GM10266 (cell line): ENCODE measurements at regions not wholly inside any gene's neighbourhood (a gene's known extent, or its start where the extent isn't known, plus 50 kb on each side); places are given as distances from the start of the nearest gene placed in this dataset.

Experiments used
- DNase-seq: peaks from one replicate; pipeline ENCODE4 v3.0.0; 2012; ENCODE audit errors: extremely low spot score
- TF ChIP-seq, protein P1 (sequence below): IDR thresholded peaks from 2 replicates; pipeline ENCODE4 v1.5.1; 2012; ENCODE audit warnings: mild to moderate bottlenecking, low read depth; ENCODE audit not compliant: control insufficient read depth, insufficient read depth; ENCODE audit errors: missing control alignments

DNA sequence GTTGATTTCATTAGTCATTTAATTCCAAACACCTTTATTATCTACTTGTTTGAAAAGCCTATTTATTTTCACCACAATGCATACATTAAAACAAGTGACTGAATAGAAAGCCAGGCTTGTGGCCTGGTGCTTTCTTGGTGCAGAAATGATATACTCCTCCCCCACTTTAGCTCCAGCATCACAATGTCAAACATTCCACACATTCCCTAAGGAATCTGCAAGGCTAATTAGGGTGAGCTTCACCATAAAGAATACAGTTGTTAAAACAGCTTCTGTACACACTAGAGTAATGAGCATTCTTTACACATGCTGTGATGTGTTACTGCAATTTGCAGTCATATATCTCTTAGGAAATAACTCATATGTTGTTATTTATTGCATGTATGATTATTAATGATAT is 705.7 kb downstream of the CETN3 start:
- TF ChIP-seq, protein P1, sequence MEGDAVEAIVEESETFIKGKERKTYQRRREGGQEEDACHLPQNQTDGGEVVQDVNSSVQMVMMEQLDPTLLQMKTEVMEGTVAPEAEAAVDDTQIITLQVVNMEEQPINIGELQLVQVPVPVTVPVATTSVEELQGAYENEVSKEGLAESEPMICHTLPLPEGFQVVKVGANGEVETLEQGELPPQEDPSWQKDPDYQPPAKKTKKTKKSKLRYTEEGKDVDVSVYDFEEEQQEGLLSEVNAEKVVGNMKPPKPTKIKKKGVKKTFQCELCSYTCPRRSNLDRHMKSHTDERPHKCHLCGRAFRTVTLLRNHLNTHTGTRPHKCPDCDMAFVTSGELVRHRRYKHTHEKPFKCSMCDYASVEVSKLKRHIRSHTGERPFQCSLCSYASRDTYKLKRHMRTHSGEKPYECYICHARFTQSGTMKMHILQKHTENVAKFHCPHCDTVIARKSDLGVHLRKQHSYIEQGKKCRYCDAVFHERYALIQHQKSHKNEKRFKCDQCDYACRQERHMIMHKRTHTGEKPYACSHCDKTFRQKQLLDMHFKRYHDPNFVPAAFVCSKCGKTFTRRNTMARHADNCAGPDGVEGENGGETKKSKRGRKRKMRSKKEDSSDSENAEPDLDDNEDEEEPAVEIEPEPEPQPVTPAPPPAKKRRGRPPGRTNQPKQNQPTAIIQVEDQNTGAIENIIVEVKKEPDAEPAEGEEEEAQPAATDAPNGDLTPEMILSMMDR = no peak
- DNase-seq = no peak

DNA sequence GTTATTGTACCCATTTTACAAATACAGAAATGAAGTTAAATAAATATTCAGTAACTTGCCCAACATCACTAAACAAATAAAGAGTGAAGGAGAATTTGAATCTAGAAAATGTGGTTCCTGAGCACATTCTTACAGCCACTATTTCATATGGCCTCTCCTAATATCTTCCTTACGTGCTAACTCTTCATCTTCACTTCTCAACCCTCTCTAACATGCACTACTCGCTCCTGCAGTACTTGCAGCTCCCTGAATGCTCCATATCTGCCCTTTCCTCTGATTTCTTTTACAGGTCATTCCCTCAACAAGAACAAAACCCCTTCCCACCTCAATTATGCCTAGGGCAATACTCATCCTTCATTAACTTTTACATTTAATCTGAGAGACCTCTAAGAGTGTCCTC is 711.5 kb downstream of the CETN3 start:
- DNase-seq = no peak
- TF ChIP-seq, protein P1 = no peak

DNA sequence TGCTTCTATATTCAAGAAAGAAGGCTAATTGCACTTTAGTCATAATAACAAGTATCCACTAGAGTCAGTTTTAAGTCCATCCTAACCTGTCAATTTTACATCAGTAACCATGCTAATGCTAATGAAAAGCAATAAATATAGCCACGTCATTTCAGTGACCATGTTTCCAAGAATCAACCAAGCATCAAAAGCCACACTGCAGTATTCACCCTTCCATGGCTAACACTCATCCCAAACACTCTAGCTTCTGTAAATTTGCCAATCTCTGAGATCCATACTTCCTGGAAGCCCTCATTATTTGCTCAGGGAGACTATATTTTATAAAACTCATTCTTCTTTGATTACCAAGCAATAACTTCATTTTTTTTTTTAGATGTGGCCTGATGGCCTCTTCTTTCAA is 712.0 kb downstream of the CETN3 start:
- TF ChIP-seq, protein P1 = no peak
- DNase-seq = no peak

DNA sequence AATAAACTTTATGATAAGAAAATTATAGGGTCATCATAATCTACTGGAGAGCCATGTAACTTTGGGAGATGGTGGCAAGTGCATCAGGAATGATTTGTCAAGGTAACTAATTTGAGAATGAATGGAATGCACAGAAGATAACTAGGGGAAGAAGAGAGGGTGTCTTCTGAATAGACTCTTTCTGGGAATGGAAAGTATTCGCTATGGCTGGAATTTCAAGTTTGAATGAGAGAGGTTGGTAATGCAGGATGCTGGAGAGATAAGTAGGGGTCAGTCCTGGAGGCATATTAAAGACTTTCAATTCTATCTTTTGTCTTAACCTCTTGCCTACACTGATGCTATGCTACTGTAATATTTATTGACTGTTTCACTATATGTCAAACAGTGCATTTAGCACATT is 714.2 kb downstream of the CETN3 start:
- DNase-seq = no peak
- TF ChIP-seq, protein P1 = no peak

DNA sequence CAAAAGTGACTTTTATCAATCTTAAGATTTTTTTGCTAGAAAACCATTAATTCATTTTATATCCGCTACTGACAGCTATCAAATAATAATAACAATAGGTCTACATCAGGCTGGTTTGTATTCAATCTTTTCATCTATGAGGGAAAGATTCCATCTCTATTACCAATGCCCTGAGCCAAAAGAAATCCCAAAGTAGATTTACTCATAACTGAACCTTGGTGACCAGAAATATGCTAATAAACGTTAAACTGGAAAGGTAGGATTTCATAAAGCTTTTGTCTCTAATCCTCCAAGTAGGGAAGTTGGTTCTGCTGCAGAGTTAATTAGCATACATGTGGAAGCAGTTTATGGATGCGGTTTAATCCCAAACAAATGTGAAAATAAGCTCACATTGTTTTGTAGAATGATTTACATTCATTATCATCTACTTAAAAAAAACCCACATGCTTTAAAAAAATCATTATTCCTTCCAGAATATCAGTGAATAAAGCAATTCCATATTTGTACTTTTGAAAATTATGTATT is 715.5 kb downstream of the CETN3 start:
- TF ChIP-seq, protein P1 = no peak
- no peak for DNase-seq

DNA sequence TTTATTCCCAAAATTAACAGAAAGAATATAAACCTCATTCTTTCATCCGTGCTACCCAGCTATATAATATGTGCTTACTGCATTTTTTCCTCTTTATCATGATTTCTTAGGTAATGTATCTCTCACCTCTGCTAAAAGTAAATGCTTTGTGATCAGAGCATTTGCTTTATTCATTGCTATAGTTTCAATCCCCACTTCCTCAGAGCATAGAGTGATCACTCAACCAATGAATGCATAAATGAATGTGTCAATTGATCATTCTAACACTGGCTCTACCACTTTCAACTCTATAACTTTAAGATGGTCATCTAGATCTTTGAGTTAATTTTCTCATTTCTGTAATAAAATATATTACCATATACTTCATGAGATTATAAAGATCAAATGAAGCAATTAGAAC is 719.2 kb downstream of the CETN3 start:
- TF ChIP-seq, protein P1 = no peak
- DNase-seq = no peak

DNA sequence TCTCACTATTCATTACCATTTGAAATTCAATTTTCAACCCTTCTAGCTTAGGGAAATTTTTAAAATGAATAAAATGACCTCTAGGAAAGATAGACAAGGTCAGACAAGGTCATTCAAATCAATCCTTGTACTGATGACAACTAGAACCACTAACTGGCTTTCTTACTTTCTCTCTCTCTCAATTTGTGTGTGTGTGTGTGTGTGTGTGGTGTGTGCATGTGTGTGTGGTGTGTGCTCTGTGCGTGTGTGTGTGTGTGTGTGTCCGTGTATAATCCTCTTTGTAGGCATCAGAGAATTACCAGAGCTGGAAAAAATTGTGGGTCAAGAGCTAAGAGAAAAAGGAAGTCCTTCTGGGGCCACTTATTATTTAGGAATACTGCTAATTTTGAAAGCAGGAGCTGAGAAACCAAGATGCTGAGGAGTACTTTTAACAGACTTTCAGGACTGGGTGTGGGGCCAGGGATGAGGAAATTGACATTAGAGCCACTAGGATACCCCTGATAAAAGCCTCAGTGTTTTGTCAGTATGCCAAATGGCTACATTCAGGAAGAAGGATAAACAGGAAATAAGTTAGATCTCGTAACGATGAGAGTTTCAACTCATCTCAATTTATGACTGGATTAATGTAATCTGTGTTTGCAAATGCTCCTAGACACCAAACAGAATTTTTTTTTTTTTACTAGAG is 723.3 kb downstream of the CETN3 start:
- TF ChIP-seq, protein P1 = no peak
- DNase-seq = no peak
